NT2/D1 (cell line): ENCODE measurements at regions not wholly inside any gene's neighbourhood (a gene's known extent, or its start where the extent isn't known, plus 50 kb on each side); places are given as distances from the start of the nearest gene placed in this dataset.

Experiments used
- SUZ12 ChIP-seq: IDR thresholded peaks from 2 replicates; pipeline ENCODE4 v1.6.1; 2011; ENCODE audit not compliant: insufficient read length, insufficient read depth; ENCODE audit errors: extremely low read depth
- YY1 ChIP-seq: IDR thresholded peaks from 2 replicates; pipeline ENCODE4 v1.6.1; 2011; ENCODE audit not compliant: insufficient read length, insufficient read depth

GRCh38 chr22:45105281-45105702, 58.4 kb upstream of the NUP50 start:
- TF ChIP-seq SUZ12 (no peak), YY1 (no peak)
